Stimulated activated CD8-positive, alpha-beta memory T cell treated with anti-CD3 and anti-CD28 coated beads, Interleukin-4, amount 100 ng/mL, for 48 hours (primary cell): ENCODE measurements at regions not wholly inside any gene's neighbourhood (a gene's known extent, or its start where the extent isn't known, plus 50 kb on each side); places are given as distances from the start of the nearest gene placed in this dataset.

ENCODE experiments used
- DNase-seq: peaks from one replicate; pipeline ENCODE4 v3.0.0-alpha.2; 2020

DNA sequence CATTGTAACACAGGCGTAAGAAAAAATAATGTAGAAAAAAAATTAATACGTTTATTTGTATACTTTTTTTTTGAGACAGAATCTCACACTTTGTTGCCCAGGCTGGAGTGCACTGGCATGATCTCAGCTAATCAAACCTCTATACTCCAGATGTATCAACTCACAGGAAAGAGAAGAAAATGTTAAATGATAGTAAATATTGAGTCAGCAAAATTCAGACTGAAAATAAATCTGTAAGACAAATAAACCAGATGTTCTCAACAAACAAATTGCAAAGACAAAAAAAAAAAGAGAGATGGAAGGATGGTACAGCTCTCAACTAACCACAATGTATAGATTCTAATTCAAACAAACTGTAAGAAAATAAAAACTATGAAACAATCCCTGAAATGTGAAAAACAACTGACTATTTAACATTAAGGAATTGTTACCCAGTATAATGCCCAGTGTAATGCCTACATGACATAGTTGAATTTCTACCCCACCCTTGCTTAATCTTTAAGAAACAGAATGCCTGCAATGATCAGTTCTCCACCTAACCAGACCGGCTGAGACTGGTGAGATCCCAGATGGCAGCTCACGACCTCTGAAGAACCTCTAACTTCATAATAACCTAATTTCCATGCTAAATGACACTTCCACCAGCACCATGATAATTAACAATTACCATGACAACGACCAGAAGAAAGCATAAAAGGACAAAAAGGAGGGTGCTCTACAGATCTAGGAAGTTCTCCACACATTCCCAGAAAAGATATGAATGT lies 272.0 kb upstream of the GNAI1 start:
- DNase-seq: no peak

DNA sequence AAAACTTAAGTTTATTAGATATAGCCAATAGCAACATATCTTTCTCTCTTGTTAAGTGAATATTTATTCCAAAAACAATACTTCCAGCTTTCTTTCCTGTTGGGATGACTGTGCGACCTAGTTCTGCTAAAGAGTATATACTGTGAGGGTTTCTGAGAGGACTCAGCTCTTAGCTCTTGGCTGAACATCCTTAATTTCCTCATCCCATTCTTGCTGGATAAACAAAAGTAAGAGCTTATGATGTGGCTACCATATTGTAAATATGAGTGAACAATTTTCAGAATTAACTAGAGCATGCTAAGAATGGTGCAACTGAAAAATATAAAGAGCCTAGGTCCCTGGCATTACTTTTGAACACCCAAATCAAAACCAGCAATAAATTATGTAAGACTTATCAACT lies 279.5 kb upstream of the GNAI1 start:
- no peak for DNase-seq

GRCh38 chr7:79854621-79855020 lies 280.0 kb upstream of the GNAI1 start:
- no peak for DNase-seq

- no peak for DNase-seq
Measured at GRCh38 chr7:79837915-79838314, 296.7 kb upstream of the GNAI1 start.

DNA sequence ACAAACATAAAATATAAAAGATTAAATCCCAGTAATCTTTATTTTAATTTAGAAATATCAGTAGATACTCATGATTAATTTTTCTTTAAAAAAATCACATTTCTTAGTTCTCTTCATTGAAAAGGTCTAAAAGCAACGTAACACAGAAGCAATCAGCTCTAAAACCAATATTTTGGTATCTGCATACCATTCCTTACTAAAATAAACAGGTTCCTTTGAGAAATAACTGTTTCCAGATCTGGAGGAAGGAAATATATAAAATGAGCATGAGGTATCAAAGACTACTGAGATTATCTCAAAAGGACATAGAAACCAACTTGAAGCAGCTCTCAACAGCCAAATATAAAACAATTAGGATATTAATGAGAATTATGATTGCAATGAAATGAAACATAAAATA lies 301.0 kb upstream of the GNAI1 start:
- no peak for DNase-seq

DNA sequence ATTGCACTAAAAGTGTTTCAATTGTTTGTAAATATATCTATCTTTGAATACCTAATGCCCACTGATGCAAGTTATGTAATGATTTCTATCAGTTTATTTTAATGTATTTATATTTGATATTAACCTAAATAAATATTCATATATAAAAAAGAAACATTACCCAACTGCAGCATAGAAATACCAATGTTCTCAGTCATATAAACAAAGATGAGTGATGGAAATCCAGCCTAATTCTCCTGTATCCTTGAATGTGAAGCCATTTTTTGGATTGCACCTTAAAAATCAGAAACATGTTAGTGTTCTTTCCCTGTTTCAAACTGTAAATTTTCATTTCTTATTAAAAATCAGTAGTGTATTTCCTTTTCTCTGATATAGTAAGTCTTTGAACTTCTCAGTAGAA lies 305.8 kb upstream of the GNAI1 start:
- no peak for DNase-seq

DNA sequence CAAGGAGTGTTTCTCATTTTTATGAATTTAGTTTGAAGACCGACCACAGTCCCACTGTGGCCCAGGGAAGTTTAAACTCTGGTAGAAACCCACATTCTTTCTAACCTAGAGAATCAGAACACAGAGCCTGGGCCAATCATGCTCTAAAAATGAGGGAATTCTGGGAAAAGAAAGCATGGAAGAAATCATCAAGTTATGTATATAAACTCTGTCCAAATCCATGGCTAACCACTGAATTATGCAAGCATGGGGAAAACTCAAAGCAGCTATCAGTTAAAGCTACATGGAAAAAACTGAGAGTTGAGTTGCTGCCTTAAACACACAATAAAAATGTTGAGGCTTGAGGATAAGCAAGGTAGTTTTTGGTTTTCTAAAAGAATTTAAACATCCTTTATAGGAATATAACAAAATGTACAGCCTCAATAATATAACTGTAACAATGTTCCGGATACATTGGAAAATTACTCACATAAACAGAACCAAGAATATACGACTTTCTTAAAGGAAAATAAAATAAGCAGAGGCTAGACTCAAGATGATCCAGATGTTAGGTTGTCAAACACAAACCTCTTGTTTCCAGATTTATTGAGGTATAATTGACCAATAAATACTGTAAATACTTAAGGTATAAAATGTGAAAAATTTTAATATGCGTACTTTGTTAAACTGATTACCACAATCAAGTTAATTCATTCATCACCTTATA lies 311.2 kb upstream of the GNAI1 start:
- no peak for DNase-seq

- DNase-seq: no peak
Measured at GRCh38 chr7:79822620-79823240, 311.9 kb upstream of the GNAI1 start.

GRCh38 chr7:79820387-79820786 lies 314.2 kb upstream of the GNAI1 start:
- no peak for DNase-seq

GRCh38 chr7:79810916-79811315 lies 323.7 kb upstream of the GNAI1 start:
- DNase-seq: no peak

GRCh38 chr7:79806161-79806734 lies 328.4 kb upstream of the GNAI1 start:
- DNase-seq: no peak

- no peak for DNase-seq
Measured at GRCh38 chr7:79790656-79791262, 337.3 kb upstream of the MAGI2 start.

DNA sequence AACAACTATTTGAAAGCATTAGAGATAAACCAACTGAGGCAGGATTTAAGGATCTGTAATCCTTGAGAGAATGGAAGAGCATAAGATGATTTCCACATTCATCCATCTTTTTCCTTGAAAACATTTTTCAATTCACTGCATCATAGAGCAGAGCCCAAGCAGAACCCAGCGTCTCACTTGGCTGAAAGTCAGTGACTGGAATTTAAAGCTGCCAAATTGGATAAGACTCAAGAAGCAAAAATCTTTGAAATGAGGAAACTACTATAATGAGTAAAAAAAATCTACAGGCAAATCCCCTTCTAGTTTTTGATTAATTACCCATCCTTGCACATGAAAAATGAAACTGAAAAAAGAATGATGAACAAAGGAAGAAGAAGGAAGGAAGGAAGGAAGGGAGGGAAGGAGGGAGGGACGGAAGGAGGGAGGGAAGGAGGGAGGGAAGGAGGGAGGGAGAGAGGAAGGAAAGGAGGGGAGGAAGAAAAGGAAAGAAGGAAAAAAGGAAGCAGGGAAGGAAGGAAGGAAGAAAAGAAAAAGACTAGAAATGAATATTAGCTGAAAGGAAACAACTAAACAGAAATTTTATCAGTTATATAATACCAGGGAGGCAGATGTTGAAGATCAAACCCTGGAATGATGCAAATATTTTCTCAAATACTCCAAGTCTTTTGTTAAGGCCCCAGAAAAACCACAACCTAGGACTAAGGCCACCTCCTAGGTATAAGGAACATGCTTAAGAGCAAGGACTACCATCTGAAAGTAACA lies 336.3 kb upstream of the MAGI2 start:
- no peak for DNase-seq

- no peak for DNase-seq
Measured at GRCh38 chr7:79787623-79788022, 334.2 kb upstream of the MAGI2 start.

DNA sequence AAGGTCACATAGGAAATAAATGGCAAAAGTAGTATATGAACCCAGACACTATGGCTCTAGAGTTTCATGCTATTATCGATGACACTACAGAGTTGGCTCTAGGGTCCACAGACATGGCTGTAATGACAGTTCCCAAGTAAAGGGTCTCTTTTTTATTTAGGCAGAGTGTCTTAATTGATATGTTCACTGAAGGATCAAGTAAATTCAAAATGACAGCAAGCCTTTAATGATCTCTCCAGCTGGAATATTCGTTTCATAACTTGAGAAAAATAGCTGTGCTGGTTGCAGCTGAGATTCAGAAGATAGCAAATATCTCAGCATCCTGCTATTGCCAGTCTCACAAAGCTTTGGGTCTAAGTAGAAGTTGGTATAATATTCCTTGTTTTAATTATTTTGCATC lies 333.6 kb upstream of the MAGI2 start:
- no peak for DNase-seq

- DNase-seq: no peak
Measured at GRCh38 chr7:79786187-79786586, 332.7 kb upstream of the MAGI2 start.

GRCh38 chr7:79785556-79785955 lies 332.1 kb upstream of the MAGI2 start:
- no peak for DNase-seq

DNA sequence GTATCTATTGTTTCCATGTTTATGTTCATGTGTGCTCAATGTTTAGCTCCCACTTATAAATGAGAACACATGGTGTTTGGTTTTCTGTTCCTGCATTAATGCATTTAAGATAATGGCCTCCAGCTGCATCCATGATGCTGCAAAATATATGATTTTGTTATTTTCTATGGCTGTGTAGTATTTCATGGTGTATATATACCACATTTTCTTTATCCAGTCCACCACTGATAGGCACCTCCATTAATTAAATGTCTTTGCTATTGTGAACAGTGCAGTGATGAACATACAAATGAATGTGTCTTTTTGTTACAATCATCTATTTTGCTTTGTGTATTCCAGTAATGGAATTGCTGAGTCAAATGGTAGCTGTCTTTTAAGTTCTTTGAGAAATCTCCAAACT lies 329.4 kb upstream of the MAGI2 start:
- DNase-seq: no peak

DNA sequence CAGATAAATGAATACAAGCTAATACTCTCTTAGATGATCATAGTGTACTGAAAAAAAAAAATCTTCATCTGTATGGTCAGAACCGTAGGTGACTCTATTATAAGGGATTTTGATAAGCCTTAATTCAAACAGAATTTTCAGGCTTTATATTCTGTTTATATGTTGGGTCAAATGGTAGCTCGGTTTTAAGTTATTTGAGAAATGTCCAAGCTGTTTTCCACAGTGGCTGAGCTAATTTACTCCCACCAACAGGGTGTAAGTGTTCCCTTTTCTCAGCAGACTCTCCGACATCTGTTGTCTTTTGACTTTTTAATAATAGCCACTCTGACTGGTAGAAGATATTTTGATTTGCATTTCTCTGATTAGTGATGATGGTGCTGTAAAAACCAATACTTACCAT lies 328.8 kb upstream of the MAGI2 start:
- DNase-seq: no peak

- no peak for DNase-seq
Measured at GRCh38 chr7:79781716-79782115, 328.2 kb upstream of the MAGI2 start.

GRCh38 chr7:79778786-79779770 lies 325.6 kb upstream of the MAGI2 start:
- DNase-seq: no peak
